Heart left ventricle (tissue), 13 donors: ENCODE measurements at regions not wholly inside any gene's neighbourhood (a gene's known extent, or its start where the extent isn't known, plus 50 kb on each side); places are given as distances from the start of the nearest gene placed in this dataset.

Experiments used
- CTCF ChIP-seq, 12 donors: fragments of 200-600 bp; sonication (generic) in 4 of 12; IDR thresholded peaks; one replicate each; pipeline versions ENCODE4 v1.5.0 to v1.8.0; 2018 to 2022; ENCODE audit warnings: antibody characterized with exemption in 12 of 12, mild to moderate bottlenecking in 5 of 12
- POLR2A ChIP-seq, 2 donors: fragments of 450-650 bp; IDR thresholded peaks; one replicate each; pipeline ENCODE4 v1.6.1; 2017; ENCODE audit warnings: antibody characterized with exemption in 2 of 2, mild to moderate bottlenecking in 2 of 2, moderate library complexity in 2 of 2
- donor health status: ischemic (EF 13 %, LVEDD 7.1; RV severe dilation, severe dysfunction).
- donor health status: DM: no; HTN: yes; CAD: no.
- donor health status: DM: no; HTN: no; CAD: no.
- donor health status: ischemic (EF 25% LVEDD 6.9; RV normal size, moderate dysfunction).
- donor health status: ischemic (EF 25% LVEDD 5.7; RV mildly dilated, moderate dysfunction).
- donor health status: ischemic (EF 35%, LVEDD 5.7; RV mildly dilated, moderate dysfunction).
- donor health status: nonischemic (EF 11% LVEDD 7.7; RV severe dilation, severe dysfunction).
- donor health status: DM: yes; HTN: yes; CAD: no.
- donor health status: PGD.
- donor health status: ischemic (EF 29% LVEDD 5.4; RV normal size, mild dysfunction).
- donor health status: nonischemic (EF 23%, LVEDD 6.1; RV moderate dilation, normal function).

- TF ChIP-seq CTCF (IDR thresholded peaks at IDR 0.05) (no peak), POLR2A (IDR thresholded peaks at IDR 0.05) (no peak)
Observed at GRCh38 chr1:29809446-29810120, 573.3 kb downstream of the PTPRU start.
